Mesothelial cell of epicardium (in vitro differentiated cells): ENCODE measurements at regions not wholly inside any gene's neighbourhood (a gene's known extent, or its start where the extent isn't known, plus 50 kb on each side); places are given as distances from the start of the nearest gene placed in this dataset.

Experiments
- DNase-seq, 2 experiments: peaks; one replicate each; pipeline ENCODE4 v3.0.0; 2021; ENCODE audit warnings: low spot score in 2 of 2; ENCODE audit not compliant: unreplicated experiment in 2 of 2
- H3K27ac Mint-ChIP-seq: 2 replicates; pipeline ENCODE4 v1.8.0; 2021; ENCODE audit warnings: mixed read lengths
- H3K27me3 Mint-ChIP-seq: 2 replicates; pipeline ENCODE4 v1.8.0; 2021; ENCODE audit warnings: low read depth, mixed read lengths
- H3K36me3 Mint-ChIP-seq: 2 replicates; pipeline ENCODE4 v1.8.0; 2021; ENCODE audit warnings: mixed read lengths
- H3K4me1 Mint-ChIP-seq: 2 replicates; pipeline ENCODE4 v1.8.0; 2021; ENCODE audit warnings: mixed read lengths
- H3K4me3 Mint-ChIP-seq: 2 replicates; pipeline ENCODE4 v1.8.0; 2021; ENCODE audit warnings: mild to moderate bottlenecking, moderate library complexity, mixed read lengths
- H3K9me3 Mint-ChIP-seq: 2 replicates; pipeline ENCODE4 v1.8.0; 2021; ENCODE audit warnings: mixed read lengths
- CTCF ChIP-seq: fragments of 200-600 bp; sonication (generic); IDR thresholded peaks from one replicate; pipeline ENCODE4 v1.5.0; 2021; ENCODE audit warnings: antibody characterized with exemption; ENCODE audit not compliant: unreplicated experiment

GRCh38 chr2:7280790-7281189 lies 363.6 kb downstream of the RNF144A start:
- DNase-seq = no peak
- Mint-ChIP-seq H3K27me3 (peaks cover 2% of the 10 kb centered on the region), H3K27ac (no peak overlapping the region), H3K9me3 (no peaks in the 10 kb centered on the region), H3K4me1 (peaks cover 4% of the 10 kb centered on the region), H3K36me3 (no peaks in the 10 kb centered on the region), H3K4me3 (no peak overlapping the region)
- TF ChIP-seq CTCF = no peak

- DNase-seq = no peak
- H3K4me3 Mint-ChIP-seq = no peak overlapping the region
- H3K27me3 Mint-ChIP-seq = peaks cover 2% of the 10 kb centered on the region
- peaks cover 4% of the 10 kb centered on the region for H3K4me1 Mint-ChIP-seq
- no peak for TF ChIP-seq CTCF
- no peak overlapping the region for H3K27ac Mint-ChIP-seq
- no peaks in the 10 kb centered on the region for H3K9me3 Mint-ChIP-seq
- H3K36me3 Mint-ChIP-seq = no peaks in the 10 kb centered on the region
Observed at GRCh38 chr2:7281231-7282201, 364.3 kb downstream of the RNF144A start.

DNA sequence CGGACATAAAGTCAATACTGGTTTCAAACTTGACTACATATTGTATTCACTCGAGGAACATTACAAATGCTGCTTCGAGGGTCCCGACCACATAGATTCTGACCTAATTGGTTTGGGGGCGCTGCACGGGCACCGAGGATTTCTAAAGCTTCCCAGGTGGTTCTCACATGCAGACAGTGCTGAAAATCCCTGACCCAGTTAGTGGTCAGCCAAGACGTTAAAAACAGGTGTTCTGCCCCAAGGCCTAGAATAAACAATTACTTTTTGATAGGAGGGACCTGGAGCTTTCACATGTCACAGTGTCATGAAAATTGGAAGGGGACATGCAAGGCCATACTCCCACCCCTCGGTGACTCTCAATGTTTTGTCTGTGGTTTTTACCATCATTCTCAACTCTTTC lies 368.9 kb downstream of the RNF144A start:
- H3K27ac Mint-ChIP-seq = no peak overlapping the region
- no peak overlapping the region for H3K4me3 Mint-ChIP-seq
- no peaks in the 10 kb centered on the region for H3K36me3 Mint-ChIP-seq

GRCh38 chr2:7288484-7288883 lies 371.3 kb downstream of the RNF144A start:
- Mint-ChIP-seq H3K4me3 (no peak overlapping the region), H3K9me3 (no peaks in the 10 kb centered on the region), H3K4me1 (no peaks in the 10 kb centered on the region), H3K27ac (no peak overlapping the region), H3K27me3 (peaks cover 2% of the 10 kb centered on the region), H3K36me3 (no peaks in the 10 kb centered on the region)
- no peak for TF ChIP-seq CTCF
- no peak for DNase-seq

More for the DNA sequence above, 368.9 kb downstream of the RNF144A start:
- Mint-ChIP-seq H3K27me3 (no peaks in the 10 kb centered on the region), H3K4me1 (peaks cover 2% of the 10 kb centered on the region), H3K9me3 (no peaks in the 10 kb centered on the region)
- DNase-seq = no peak
- TF ChIP-seq CTCF = no peak

DNA sequence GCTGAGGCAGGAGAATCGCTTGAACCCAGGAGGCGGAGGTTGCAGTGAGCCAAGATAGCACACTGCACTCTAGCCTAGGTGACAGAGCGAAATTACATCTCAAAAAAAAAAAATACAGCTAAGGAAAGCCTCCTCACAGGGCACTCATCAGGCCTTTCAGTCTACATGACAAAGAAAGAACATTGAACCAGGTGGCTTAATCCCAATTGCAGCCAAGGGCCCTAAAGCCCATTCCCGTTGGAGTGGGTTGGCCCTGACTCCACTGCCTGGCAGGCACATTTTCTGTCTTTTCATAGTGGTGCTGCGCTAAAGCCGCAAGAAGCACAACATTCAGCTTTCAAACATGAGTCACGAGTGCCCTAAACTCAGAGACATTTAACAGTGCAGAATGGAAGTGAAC lies 372.5 kb downstream of the RNF144A start:
- Mint-ChIP-seq H3K27ac (no peak overlapping the region), H3K36me3 (no peaks in the 10 kb centered on the region), H3K4me3 (no peak overlapping the region), H3K9me3 (no peaks in the 10 kb centered on the region), H3K4me1 (no peaks in the 10 kb centered on the region), H3K27me3 (peaks cover 6% of the 10 kb centered on the region)
- no peak for TF ChIP-seq CTCF
- DNase-seq = no peak
